PC-9 (cell line): ENCODE measurements at regions not wholly inside any gene's neighbourhood (a gene's known extent, or its start where the extent isn't known, plus 50 kb on each side); places are given as distances from the start of the nearest gene placed in this dataset.

Source experiments
- BruUV-seq: library from RNA; stranded (reverse); fragments of 400-500 nt; replicated peaks from 2 replicates; lab custom pipeline; 2021; lab: Mats Ljungman, UMichigan
- CTCF ChIA-PET: fragments of 300-600 bp; sonication (Branson Sonifier 250); formaldehyde crosslinking; loops from one replicate; lab custom pipeline; 2022; ENCODE audit warnings: antibody characterized with exemption; lab: Charles Lee
- POLR2A ChIA-PET: fragments of 300-600 bp; sonication (Branson Sonifier 250); formaldehyde crosslinking; loops from one replicate; lab custom pipeline; 2022; ENCODE audit warnings: antibody characterized with exemption; ENCODE audit not compliant: unreplicated experiment; lab: Charles Lee
- DNase-seq, 2 experiments: peaks; one replicate each; pipeline versions ENCODE4 v3.0.0 to v3.0.0-alpha.2; 2015 to 2022; ENCODE audit warnings: mixed read lengths in 1 of 2
- H2AFZ ChIP-seq: fragments of 200-600 bp; sonication (generic); 2 replicates; pipeline ENCODE4 v1.8.1; 2017; ENCODE audit warnings: antibody characterized with exemption
- H3F3A ChIP-seq: fragments of 200-600 bp; sonication (generic); 2 replicates; pipeline ENCODE4 v1.8.1; 2017; ENCODE audit warnings: antibody characterized with exemption, mild to moderate bottlenecking, low read depth; ENCODE audit not compliant: insufficient read depth
- H3K27ac ChIP-seq: fragments of 200-600 bp; sonication (generic); 2 replicates; pipeline ENCODE4 v1.6.1; 2016; ENCODE audit warnings: mixed run types
- H3K27me3 ChIP-seq: fragments of 200-600 bp; sonication (generic); 2 replicates; pipeline ENCODE4 v1.6.1; 2016; ENCODE audit warnings: low read depth, mixed run types; ENCODE audit not compliant: insufficient read depth
- H3K36me3 ChIP-seq: fragments of 200-600 bp; sonication (generic); 2 replicates; pipeline ENCODE4 v1.6.1; 2016; ENCODE audit warnings: low read depth, mixed run types
- H3K4me1 ChIP-seq: fragments of 200-600 bp; sonication (generic); replicated peaks from 2 replicates; pipeline ENCODE4 v1.6.1; 2016; ENCODE audit warnings: mixed run types; ENCODE audit not compliant: insufficient read depth
- H3K4me2 ChIP-seq: fragments of 200-600 bp; sonication (generic); 2 replicates; pipeline ENCODE4 v1.6.1; 2017; ENCODE audit warnings: mixed run types
- H3K4me3 ChIP-seq: fragments of 200-600 bp; sonication (generic); 2 replicates; pipeline ENCODE4 v1.6.1; 2016; ENCODE audit warnings: mixed run types
- H3K79me2 ChIP-seq: fragments of 200-600 bp; sonication (generic); 2 replicates; pipeline ENCODE4 v1.6.1; 2017; ENCODE audit warnings: low read depth, mixed run types
- H3K9me2 ChIP-seq: fragments of 200-600 bp; sonication (generic); 2 replicates; pipeline ENCODE4 v1.8.1; 2017; ENCODE audit warnings: mild to moderate bottlenecking; ENCODE audit not compliant: insufficient read depth
- H3K9me3 ChIP-seq: fragments of 200-600 bp; sonication (generic); 2 replicates; pipeline ENCODE4 v1.8.1; 2016; ENCODE audit warnings: low read depth; ENCODE audit not compliant: insufficient read depth
- H4K20me1 ChIP-seq: fragments of 200-600 bp; sonication (generic); 2 replicates; pipeline ENCODE4 v1.8.1; 2017; ENCODE audit not compliant: insufficient read depth
- CTCF ChIP-seq: fragments of 200-600 bp; sonication (generic); conservative IDR thresholded peaks from 2 replicates; pipeline ENCODE4 v1.6.1; 2017; ENCODE audit warnings: mixed run types, antibody characterized with exemption, mild to moderate bottlenecking, moderate library complexity
- EZH2 ChIP-seq: fragments of 200-600 bp; sonication (generic); IDR thresholded peaks from 2 replicates; pipeline ENCODE4 v1.8.0; 2017; ENCODE audit warnings: antibody characterized with exemption, low read depth
- intact Hi-C: fragments of 100-400 bp; cut with micrococcal nuclease; formaldehyde crosslinking; loops from one replicate; pipeline ENCODE4 v1.10.0; 2022; ENCODE audit not compliant: unreplicated experiment

- TF ChIP-seq EZH2 (no peak), CTCF (no peak)
Measured at GRCh38 chr18:59959606-59960005, 59.8 kb downstream of the PMAIP1 start.

GRCh38 chr18:59959073-59959472 lies 59.3 kb downstream of the PMAIP1 start:
- Histone ChIP-seq H3K4me1 (peaks cover 47% of the 10 kb centered on the region), H2AFZ (no peak overlapping the region), H4K20me1 (no peaks in the 10 kb centered on the region), H3K9me2 (no peaks in the 10 kb centered on the region), H3K4me3 (no peak overlapping the region), H3K27me3 (no peaks in the 10 kb centered on the region), H3F3A (peaks cover 28% of the 10 kb centered on the region), H3K4me2 (peak overlapping the region; percentile 23; the same call in 1 of the 2 replicates), H3K36me3 (no peaks in the 10 kb centered on the region), H3K27ac (no peak overlapping the region), H3K79me2 (no peaks in the 10 kb centered on the region), H3K9me3 (no peaks in the 10 kb centered on the region)
- no TSS peak for BruUV-seq
- no peak for DNase-seq
- CTCF ChIA-PET = no interaction called here
- no peak for TF ChIP-seq CTCF
- no peak for TF ChIP-seq EZH2
- intact Hi-C loops = no loop called here
- POLR2A ChIA-PET = no interaction called here

More at GRCh38 chr18:59959606-59960005, 59.8 kb downstream of the PMAIP1 start:
- DNase-seq = no peak
- Histone ChIP-seq H3K4me2 (0 out of 2 replicates have a peak overlapping the region, but pooled peaks have one; percentile 23), H3K27ac (no peak overlapping the region), H3K4me3 (no peak overlapping the region), H3K9me3 (no peaks in the 10 kb centered on the region), H2AFZ (no peak overlapping the region), H3K79me2 (no peaks in the 10 kb centered on the region), H3F3A (peaks cover 23% of the 10 kb centered on the region), H3K9me2 (no peaks in the 10 kb centered on the region), H3K27me3 (no peaks in the 10 kb centered on the region), H4K20me1 (no peaks in the 10 kb centered on the region), H3K36me3 (no peaks in the 10 kb centered on the region), H3K4me1 (peaks cover 42% of the 10 kb centered on the region)
- intact Hi-C loops = no loop called here
- CTCF ChIA-PET = no interaction called here
- no TSS peak for BruUV-seq
- POLR2A ChIA-PET = interaction anchor here (0.7 kb wide), 1 partner anchor 124 kb away, joined by 8 read pairs; no protein-coding TSS in a partner anchor

- no peaks in the 10 kb centered on the region for H3K79me2 ChIP-seq
- H3K4me1 ChIP-seq = peaks cover 56% of the 10 kb centered on the region
- H3K36me3 ChIP-seq = no peaks in the 10 kb centered on the region
- no TSS peak for BruUV-seq
- no peaks in the 10 kb centered on the region for H3K9me3 ChIP-seq
- peaks cover 37% of the 10 kb centered on the region for H3F3A ChIP-seq
- H4K20me1 ChIP-seq = no peaks in the 10 kb centered on the region
- DNase-seq = peak; percentile 75 to 86
- no peak overlapping the region for H3K4me3 ChIP-seq
- CTCF ChIA-PET = no interaction called here
- H3K27me3 ChIP-seq = no peaks in the 10 kb centered on the region
- no peak overlapping the region for H2AFZ ChIP-seq
- POLR2A ChIA-PET = no interaction called here
- intact Hi-C loops = no loop called here
- TF ChIP-seq CTCF (no peak), EZH2 (no peak)
- peak overlapping the region; percentile 36 for H3K4me2 ChIP-seq
- H3K9me2 ChIP-seq = no peaks in the 10 kb centered on the region
- peak overlapping the region; percentile 11; the same call in 1 of the 2 replicates for H3K27ac ChIP-seq
Measured at GRCh38 chr18:59957957-59958356, 58.2 kb downstream of the PMAIP1 start.
